H1 (cell line): ENCODE measurements at regions not wholly inside any gene's neighbourhood (a gene's known extent, or its start where the extent isn't known, plus 50 kb on each side); places are given as distances from the start of the nearest gene placed in this dataset.

Experiments
- BCL11A ChIP-seq, 2 experiments: IDR thresholded peaks; one replicate each; pipeline ENCODE4 v1.6.1; 2011; ENCODE audit warnings: low read depth in 2 of 2, low read length in 2 of 2, mild to moderate bottlenecking in 2 of 2
- TAF7 ChIP-seq: optimal IDR thresholded peaks from 2 replicates; pipeline ENCODE3; 2011; ENCODE audit warnings: low read depth, mild to moderate bottlenecking, inconsistent platforms, low read length, moderate library complexity, borderline replicate concordance

DNA sequence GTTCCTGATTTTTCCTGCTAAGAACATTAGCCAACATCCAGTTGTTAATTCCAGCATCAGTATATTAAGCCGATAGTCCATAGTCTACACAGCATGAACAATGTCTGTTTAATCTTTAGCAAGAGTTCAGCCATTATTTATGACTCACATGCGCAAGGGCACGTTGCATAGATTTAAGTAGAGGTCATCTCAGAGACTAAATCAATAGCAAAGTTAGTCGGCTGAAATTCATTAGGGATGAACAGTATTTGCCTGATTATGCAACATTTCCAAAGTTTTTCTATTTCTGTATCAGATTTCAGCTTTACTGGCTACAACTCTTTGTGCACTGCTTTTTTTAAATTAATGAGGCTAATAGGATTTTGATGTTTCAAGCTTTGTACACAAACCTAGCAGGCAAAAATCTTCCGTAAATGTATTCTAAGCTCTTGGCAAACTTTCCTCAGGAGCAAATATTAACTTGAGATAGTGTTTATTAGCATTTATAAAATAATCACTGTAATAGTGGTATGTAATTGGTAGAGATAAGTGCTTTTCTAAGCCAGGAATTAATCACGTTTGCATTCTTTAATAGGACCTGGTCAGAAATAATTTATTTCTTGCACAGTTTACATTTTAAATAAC is 578.7 kb upstream of the ID2 start (continued):
- TF ChIP-seq BCL11A (IDR thresholded peaks at IDR 0.05; ENCODE audit: low read depth in 2 of 2, low read length in 2 of 2): no peak
- TF ChIP-seq TAF7: no peak
